Coronary artery (tissue), 2 donors: ENCODE measurements at regions not wholly inside any gene's neighbourhood (a gene's known extent, or its start where the extent isn't known, plus 50 kb on each side); places are given as distances from the start of the nearest gene placed in this dataset.

ENCODE experiments used
- DNase-seq: peaks from one replicate; pipeline ENCODE4 v3.0.0-alpha.2; 2017; ENCODE audit warnings: low spot score
- H3K27ac ChIP-seq, 2 donors: fragments of 200-600 bp; sonication (generic); one replicate each; pipeline ENCODE4 v1.5.1; 2016 to 2019
- H3K4me3 ChIP-seq: fragments of 200-600 bp; sonication (generic); 2 replicates; pipeline ENCODE4 v1.5.1; 2016; ENCODE audit warnings: mild to moderate bottlenecking, moderate library complexity
- CTCF ChIP-seq: fragments of 200-600 bp; sonication (generic); IDR thresholded peaks from one replicate; pipeline ENCODE4 v1.5.1; 2019; ENCODE audit warnings: antibody characterized with exemption

GRCh38 chr5:126178521-126178920, 244.7 kb upstream of the GRAMD2B start:
- TF ChIP-seq CTCF, result no peak
- DNase-seq, result no peak
- Histone ChIP-seq H3K27ac (no peak overlapping the region), H3K4me3 (no peak overlapping the region)

GRCh38 chr5:126182971-126183695, 240.1 kb upstream of the GRAMD2B start:
- no peak for DNase-seq
- no peak overlapping the region for H3K4me3 ChIP-seq
- H3K27ac ChIP-seq, result no peak overlapping the region
- TF ChIP-seq CTCF, result no peak

- no peak overlapping the region for H3K4me3 ChIP-seq
- H3K27ac ChIP-seq, result no peak overlapping the region
- no peak for DNase-seq
- no peak for TF ChIP-seq CTCF
These were observed 238.7 kb upstream of the GRAMD2B start for GRCh38 chr5:126184474-126184873.

GRCh38 chr5:126186210-126186609, 237.0 kb upstream of the GRAMD2B start:
- Histone ChIP-seq H3K4me3 (no peak overlapping the region), H3K27ac (no peak overlapping the region)
- DNase-seq, result no peak
- no peak for TF ChIP-seq CTCF

GRCh38 chr5:126188804-126189203, 234.4 kb upstream of the GRAMD2B start:
- Histone ChIP-seq H3K4me3 (no peak overlapping the region), H3K27ac (no peak overlapping the region)
- no peak for TF ChIP-seq CTCF
- DNase-seq, result no peak

GRCh38 chr5:126189231-126189630, 234.0 kb upstream of the GRAMD2B start:
- no peak for TF ChIP-seq CTCF
- DNase-seq, result no peak
- no peak overlapping the region for H3K27ac ChIP-seq
- no peak overlapping the region for H3K4me3 ChIP-seq

- DNase-seq, result no peak
- TF ChIP-seq CTCF, result no peak
- no peak overlapping the region for H3K4me3 ChIP-seq
- H3K27ac ChIP-seq, result no peak overlapping the region
These were observed 233.3 kb upstream of the GRAMD2B start for GRCh38 chr5:126189862-126190261.
